ENCODE measurements at regions not wholly inside any gene's neighbourhood (a gene's known extent, or its start where the extent isn't known, plus 50 kb on each side); places are given as distances from the start of the nearest gene placed in this dataset.

- Mint-ChIP-seq H3K9me3 (peaks cover 49% of the 10 kb centered on the region), H3K27me3 (ENCODE audit: insufficient read depth) (no peaks in the 10 kb centered on the region), H3K4me3 (no peak overlapping the region), H3K27ac (no peak overlapping the region), H3K4me1 (ENCODE audit: low read depth) (no peaks in the 10 kb centered on the region), H3K36me3 (ENCODE audit: low read depth) (no peaks in the 10 kb centered on the region)
- DNase-seq = no peak
- TF ChIP-seq, protein P1, sequence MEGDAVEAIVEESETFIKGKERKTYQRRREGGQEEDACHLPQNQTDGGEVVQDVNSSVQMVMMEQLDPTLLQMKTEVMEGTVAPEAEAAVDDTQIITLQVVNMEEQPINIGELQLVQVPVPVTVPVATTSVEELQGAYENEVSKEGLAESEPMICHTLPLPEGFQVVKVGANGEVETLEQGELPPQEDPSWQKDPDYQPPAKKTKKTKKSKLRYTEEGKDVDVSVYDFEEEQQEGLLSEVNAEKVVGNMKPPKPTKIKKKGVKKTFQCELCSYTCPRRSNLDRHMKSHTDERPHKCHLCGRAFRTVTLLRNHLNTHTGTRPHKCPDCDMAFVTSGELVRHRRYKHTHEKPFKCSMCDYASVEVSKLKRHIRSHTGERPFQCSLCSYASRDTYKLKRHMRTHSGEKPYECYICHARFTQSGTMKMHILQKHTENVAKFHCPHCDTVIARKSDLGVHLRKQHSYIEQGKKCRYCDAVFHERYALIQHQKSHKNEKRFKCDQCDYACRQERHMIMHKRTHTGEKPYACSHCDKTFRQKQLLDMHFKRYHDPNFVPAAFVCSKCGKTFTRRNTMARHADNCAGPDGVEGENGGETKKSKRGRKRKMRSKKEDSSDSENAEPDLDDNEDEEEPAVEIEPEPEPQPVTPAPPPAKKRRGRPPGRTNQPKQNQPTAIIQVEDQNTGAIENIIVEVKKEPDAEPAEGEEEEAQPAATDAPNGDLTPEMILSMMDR (IDR thresholded peaks at IDR 0.05) = no peak
Observed at GRCh38 chr17:53092072-53092471, 730.7 kb upstream of the KIF2B start.

GRCh38 chr17:53090770-53091169, 732.0 kb upstream of the KIF2B start:
- TF ChIP-seq, protein P1 (IDR thresholded peaks at IDR 0.05) = no peak
- DNase-seq = no peak
- H3K4me1 Mint-ChIP-seq (ENCODE audit: low read depth) = no peaks in the 10 kb centered on the region
- no peaks in the 10 kb centered on the region for H3K27me3 Mint-ChIP-seq (ENCODE audit: insufficient read depth)
- H3K36me3 Mint-ChIP-seq (ENCODE audit: low read depth) = no peaks in the 10 kb centered on the region
- H3K27ac Mint-ChIP-seq = no peak overlapping the region
- H3K9me3 Mint-ChIP-seq = peaks cover 50% of the 10 kb centered on the region
- no peak overlapping the region for H3K4me3 Mint-ChIP-seq

DNA sequence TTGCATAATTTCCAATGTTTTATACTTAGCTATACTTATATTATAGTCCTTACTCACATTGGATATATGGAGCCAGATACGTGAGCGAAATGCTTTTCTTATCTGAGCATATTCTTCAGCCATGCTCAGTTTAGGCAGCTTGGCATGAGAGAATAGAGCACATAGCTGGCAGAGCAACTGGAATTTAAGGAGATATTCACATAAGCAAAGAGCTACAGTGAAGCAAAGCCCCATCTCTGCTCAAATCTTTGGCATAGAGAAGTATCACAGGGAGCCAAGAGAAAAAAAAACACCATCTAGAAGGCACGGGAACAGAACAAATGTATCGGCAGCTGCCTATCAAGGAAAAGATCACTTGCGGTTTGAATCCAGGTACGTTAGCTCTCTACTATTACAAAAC, 734.2 kb upstream of the KIF2B start:
- Mint-ChIP-seq H3K27me3 (ENCODE audit: insufficient read depth) (no peaks in the 10 kb centered on the region), H3K9me3 (peaks cover 40% of the 10 kb centered on the region), H3K27ac (no peak overlapping the region), H3K4me1 (ENCODE audit: low read depth) (no peaks in the 10 kb centered on the region), H3K36me3 (ENCODE audit: low read depth) (no peaks in the 10 kb centered on the region), H3K4me3 (no peak overlapping the region)
- no peak for DNase-seq
- TF ChIP-seq, protein P1 (IDR thresholded peaks at IDR 0.05) = no peak

DNA sequence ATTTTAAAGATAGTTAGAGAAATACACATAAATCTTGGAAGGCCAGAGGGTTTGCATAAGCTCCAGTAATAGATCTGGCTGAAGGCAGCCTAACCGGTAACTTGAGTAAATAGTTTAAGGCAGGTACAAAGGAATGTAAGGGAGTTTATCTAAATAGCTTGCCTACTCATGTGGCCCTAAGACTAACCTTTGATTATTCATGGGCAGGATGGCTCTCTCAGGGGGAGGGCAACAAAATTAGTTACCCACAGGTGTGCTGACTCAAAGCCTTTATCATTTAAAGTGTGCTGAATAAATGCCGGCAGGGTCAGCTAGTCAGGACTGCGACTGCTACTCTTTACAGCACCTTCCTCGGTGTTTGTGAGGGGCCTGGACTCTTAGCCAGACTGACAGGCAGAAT, 761.3 kb upstream of the KIF2B start:
- H3K4me1 Mint-ChIP-seq (ENCODE audit: low read depth) = no peaks in the 10 kb centered on the region
- H3K36me3 Mint-ChIP-seq (ENCODE audit: low read depth) = no peaks in the 10 kb centered on the region
- no peaks in the 10 kb centered on the region; the same call in 1 of the 2 replicates for H3K27me3 Mint-ChIP-seq (ENCODE audit: insufficient read depth)
- no peak for DNase-seq
- no peak overlapping the region for H3K4me3 Mint-ChIP-seq
- TF ChIP-seq, protein P1 (IDR thresholded peaks at IDR 0.05) = no peak
- H3K9me3 Mint-ChIP-seq = peaks cover 73% of the 10 kb centered on the region
- no peak overlapping the region for H3K27ac Mint-ChIP-seq

GRCh38 chr17:53058031-53058430, 764.7 kb upstream of the KIF2B start:
- Mint-ChIP-seq H3K27ac (no peak overlapping the region), H3K9me3 (peaks cover 66% of the 10 kb centered on the region), H3K4me3 (no peak overlapping the region), H3K36me3 (ENCODE audit: low read depth) (no peaks in the 10 kb centered on the region), H3K4me1 (ENCODE audit: low read depth) (no peaks in the 10 kb centered on the region), H3K27me3 (ENCODE audit: insufficient read depth) (no peaks in the 10 kb centered on the region)
- TF ChIP-seq, protein P1 (IDR thresholded peaks at IDR 0.05) = no peak
- DNase-seq = no peak

DNA sequence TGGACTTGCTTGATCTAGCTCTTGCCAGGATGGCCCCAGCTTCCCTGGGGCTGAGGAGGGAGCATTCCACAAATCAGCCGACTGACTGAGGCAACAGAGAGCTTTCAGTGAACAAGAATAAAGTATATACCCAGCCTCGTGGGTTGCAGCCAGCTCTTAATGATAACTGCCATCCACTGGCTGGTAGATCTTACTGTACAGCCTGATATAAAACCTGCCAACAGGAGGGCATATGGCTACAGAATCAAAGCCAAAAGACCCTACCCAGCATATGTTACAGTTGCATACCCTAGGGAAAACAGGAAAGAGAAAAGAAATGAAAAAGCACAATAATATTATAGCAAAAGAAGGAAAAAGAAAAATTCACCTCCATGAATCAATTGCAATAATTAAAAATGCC, 775.9 kb upstream of the KIF2B start:
- no peak for DNase-seq
- Mint-ChIP-seq H3K4me3 (no peak overlapping the region), H3K36me3 (ENCODE audit: low read depth) (no peaks in the 10 kb centered on the region), H3K27ac (no peak overlapping the region), H3K9me3 (peaks cover 49% of the 10 kb centered on the region), H3K27me3 (ENCODE audit: insufficient read depth) (no peaks in the 10 kb centered on the region), H3K4me1 (ENCODE audit: low read depth) (no peaks in the 10 kb centered on the region)
- TF ChIP-seq, protein P1 (IDR thresholded peaks at IDR 0.05) = no peak
